Common myeloid progenitor, CD34-positive (primary cell): ENCODE measurements at regions not wholly inside any gene's neighbourhood (a gene's known extent, or its start where the extent isn't known, plus 50 kb on each side); places are given as distances from the start of the nearest gene placed in this dataset.

Source experiments
- CTCF ChIA-PET: fragments of 350-600 bp; sonication (Branson Sonifier 250); formaldehyde crosslinking; loops from one replicate; lab custom pipeline; 2021; ENCODE audit warnings: antibody characterized with exemption; lab: Charles Lee
- POLR2A ChIA-PET: fragments of 350-600 bp; sonication (Branson Sonifier 250); formaldehyde crosslinking; loops from one replicate; lab custom pipeline; 2021; ENCODE audit warnings: antibody characterized with exemption; lab: Charles Lee
- DNase-seq, 3 donors: peaks; one replicate each; pipeline versions ENCODE4 v3.0.0 to v3.0.0-alpha.2; 2013
- H3K27ac ChIP-seq, 2 experiments: 1 replicate in 1 of 2; 2 replicates in 1 of 2; pipeline ENCODE4 v1.7.0; 2013; ENCODE audit warnings: inconsistent platforms in 2 of 2, low read length in 2 of 2, mild to moderate bottlenecking in 2 of 2, low read depth in 1 of 2, moderate library complexity in 1 of 2; ENCODE audit not compliant: severe bottlenecking in 2 of 2, insufficient read depth in 1 of 2, poor library complexity in 1 of 2
- H3K27me3 ChIP-seq, 5 experiments: replicated peaks in 2 of 5; 1 replicate in 3 of 5; 2 replicates in 2 of 5; pipeline versions ENCODE4 v1.6.1 to v1.7.0; 2013; ENCODE audit warnings: low read length in 4 of 5, mild to moderate bottlenecking in 2 of 5, moderate library complexity in 2 of 5, inconsistent platforms in 1 of 5; ENCODE audit not compliant: insufficient read depth in 5 of 5, control insufficient read depth in 4 of 5
- H3K36me3 ChIP-seq, 4 experiments: 1 replicate in 2 of 4; 2 replicates in 2 of 4; pipeline versions ENCODE4 v1.6.1 to v1.7.0; 2013; ENCODE audit warnings: low read length in 3 of 4, control low read depth in 1 of 4, mild to moderate bottlenecking in 1 of 4; ENCODE audit not compliant: control insufficient read depth in 4 of 4, insufficient read depth in 4 of 4
- H3K4me1 ChIP-seq, 4 experiments: 1 replicate in 3 of 4; 2 replicates in 1 of 4; pipeline versions ENCODE4 v1.6.1 to v1.7.1; 2013; ENCODE audit warnings: low read length in 3 of 4, mild to moderate bottlenecking in 3 of 4, control low read depth in 1 of 4, inconsistent platforms in 1 of 4, moderate library complexity in 1 of 4; ENCODE audit not compliant: control insufficient read depth in 4 of 4, insufficient read depth in 4 of 4; ENCODE audit errors: control extremely low read depth in 1 of 4
- H3K4me3 ChIP-seq, 7 experiments: 1 replicate in 4 of 7; 2 replicates in 3 of 7; pipeline versions ENCODE4 v1.5.1 to v1.7.0; 2013; ENCODE audit warnings: mild to moderate bottlenecking in 7 of 7, low read length in 6 of 7, moderate library complexity in 6 of 7, inconsistent platforms in 2 of 7, low read depth in 2 of 7, control low read depth in 1 of 7; ENCODE audit not compliant: insufficient read depth in 4 of 7, control insufficient read depth in 1 of 7; ENCODE audit errors: extremely low read depth in 1 of 7
- H3K9me3 ChIP-seq, 5 experiments: 1 replicate in 4 of 5; 2 replicates in 1 of 5; pipeline versions ENCODE4 v1.6.1 to v1.7.1; 2013; ENCODE audit warnings: low read length in 4 of 5, mild to moderate bottlenecking in 2 of 5, inconsistent platforms in 1 of 5, low read depth in 1 of 5, moderate library complexity in 1 of 5; ENCODE audit not compliant: control insufficient read depth in 4 of 5, insufficient read depth in 2 of 5; ENCODE audit errors: control extremely low read depth in 1 of 5
- WGBS: methylation state at CpG from one replicate; pipeline ENCODE4 v1.1.5; 2013; ENCODE audit not compliant: insufficient coverage; 5-methylcytosine and 5-hydroxymethylcytosine counted together

DNA sequence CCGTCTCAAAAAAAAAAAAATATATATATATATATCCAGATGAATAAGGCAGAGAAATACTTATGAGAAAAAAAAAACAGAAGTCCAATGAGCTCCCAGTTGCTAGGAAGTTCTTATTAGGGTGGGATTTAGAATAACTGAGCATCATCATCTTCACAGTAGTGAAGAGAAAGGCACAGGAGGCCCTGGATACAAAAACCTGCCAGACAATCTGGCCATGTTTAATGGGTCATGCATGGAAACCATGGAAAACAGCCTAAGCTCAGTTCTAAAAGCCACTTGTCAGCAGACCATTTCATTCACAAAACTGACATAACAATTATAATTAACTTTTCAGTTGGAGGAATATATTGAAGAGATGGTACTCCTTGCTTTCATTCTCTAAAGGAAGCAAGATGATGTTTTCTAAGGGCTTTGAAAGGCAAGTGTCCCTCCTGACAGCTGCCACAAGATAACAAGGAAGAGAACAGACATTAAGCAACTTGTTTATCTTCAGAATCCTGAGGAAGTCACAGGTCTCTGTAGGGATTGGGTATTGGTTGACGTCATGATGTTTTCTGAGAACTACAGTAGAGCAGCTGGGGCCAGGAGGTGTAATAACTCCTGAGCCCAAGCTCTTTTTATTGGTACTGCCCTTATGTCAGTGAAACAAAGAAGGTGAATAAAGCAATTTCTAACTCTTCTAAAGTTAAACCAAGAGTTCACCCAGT is 463.1 kb downstream of the DMAC1 start:
- ChIA-PET CTCF (interaction anchor here (0.6 kb wide), 1 partner anchor 1699 kb away, joined by 3 read pairs; no protein-coding TSS in a partner anchor), POLR2A (no interaction called here)
- no peaks in the 10 kb centered on the region for H3K36me3 ChIP-seq
- H3K27ac ChIP-seq, result no peak overlapping the region
- 83% methylated on average over 1 of the region's 2 CpGs for WGBS
- no peaks in the 10 kb centered on the region for H3K27me3 ChIP-seq
- H3K4me3 ChIP-seq, result no peak overlapping the region
- H3K4me1 ChIP-seq, result no peaks in the 10 kb centered on the region
- no peak for DNase-seq
- no peaks in the 10 kb centered on the region for H3K9me3 ChIP-seq

DNA sequence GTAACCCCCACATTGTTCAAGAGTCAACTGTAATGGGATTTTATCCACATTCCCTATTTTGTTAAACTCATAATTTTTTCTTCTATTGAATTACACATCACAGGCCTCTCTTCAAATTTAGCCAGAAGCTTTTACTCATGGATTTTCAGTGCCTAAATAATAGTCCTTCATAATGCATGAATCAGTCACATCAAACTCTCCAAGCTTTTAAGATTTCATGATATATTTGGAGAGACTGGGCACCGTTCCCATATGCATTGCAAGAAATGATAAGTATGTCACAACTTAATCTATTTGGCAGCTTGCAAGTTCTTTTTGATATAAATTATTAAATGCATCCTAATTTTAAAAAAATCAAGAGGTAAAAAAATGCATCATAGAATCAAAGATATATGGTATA is 465.9 kb downstream of the DMAC1 start:
- ChIA-PET POLR2A (no interaction called here), CTCF (no interaction called here)
- Histone ChIP-seq H3K4me1 (no peaks in the 10 kb centered on the region), H3K27ac (no peak overlapping the region), H3K27me3 (peaks cover 0 to 1% (median 0%) of the 10 kb centered on the region in 5 experiments), H3K4me3 (no peak overlapping the region), H3K9me3 (no peaks in the 10 kb centered on the region), H3K36me3 (no peaks in the 10 kb centered on the region)
- no peak for DNase-seq
- no CpG with 5 or more reads among the region's 1 CpG for WGBS

DNA sequence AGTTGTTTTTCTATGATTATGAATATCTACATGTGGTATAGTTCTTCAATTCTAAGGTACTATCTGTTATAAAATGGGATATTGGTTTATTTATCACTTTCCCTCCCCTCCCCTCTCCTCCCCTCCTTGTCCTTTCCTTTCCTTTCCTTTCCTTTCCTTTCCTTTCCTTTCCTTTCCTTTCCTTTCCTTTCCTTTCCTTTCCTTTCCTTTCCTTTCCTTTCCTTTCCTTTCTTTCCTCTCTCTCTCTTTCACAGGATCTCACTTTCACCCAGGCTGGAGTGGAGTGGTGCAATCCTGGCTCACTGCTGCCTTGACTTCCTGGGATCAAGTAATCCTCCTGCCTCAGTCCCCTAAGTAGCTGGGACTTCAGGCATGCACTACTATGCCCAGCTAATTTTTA is 466.8 kb downstream of the DMAC1 start:
- CTCF ChIA-PET, result no interaction called here
- H3K9me3 ChIP-seq, result peaks cover 0 to 2% (median 0%) of the 10 kb centered on the region in 5 experiments
- POLR2A ChIA-PET, result no interaction called here
- DNase-seq, result no peak
- peaks cover 0 to 1% (median 0%) of the 10 kb centered on the region in 5 experiments for H3K27me3 ChIP-seq
- no peaks in the 10 kb centered on the region for H3K4me1 ChIP-seq
- H3K4me3 ChIP-seq, result no peak overlapping the region
- H3K27ac ChIP-seq, result no peak overlapping the region
- no peaks in the 10 kb centered on the region for H3K36me3 ChIP-seq

DNA sequence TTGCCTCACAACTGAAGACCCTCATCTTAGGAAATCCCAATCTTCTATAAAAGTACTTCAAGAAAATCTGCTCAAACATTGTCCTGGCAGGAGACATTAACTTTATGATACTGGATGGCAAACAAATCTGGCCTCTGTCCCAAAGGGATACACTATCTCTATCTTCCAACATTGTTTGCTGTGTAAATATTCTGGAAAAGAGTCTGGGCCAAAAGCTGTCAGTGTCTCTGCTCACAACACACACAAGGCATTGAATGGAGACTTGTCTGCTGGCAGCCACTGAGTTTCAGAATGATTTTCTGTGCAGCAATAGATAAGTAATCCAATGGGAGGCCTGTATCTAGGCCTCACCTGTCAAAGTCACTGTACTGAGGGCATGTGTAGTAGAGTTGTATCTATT is 471.1 kb downstream of the DMAC1 start:
- ChIA-PET POLR2A (no interaction called here), CTCF (no interaction called here)
- Histone ChIP-seq H3K4me3 (no peak overlapping the region), H3K36me3 (no peaks in the 10 kb centered on the region), H3K27me3 (peaks cover 0 to 1% (median 0%) of the 10 kb centered on the region in 5 experiments), H3K9me3 (peaks cover 0 to 2% (median 0%) of the 10 kb centered on the region in 5 experiments), H3K27ac (no peak overlapping the region), H3K4me1 (no peaks in the 10 kb centered on the region)
- no peak for DNase-seq

DNA sequence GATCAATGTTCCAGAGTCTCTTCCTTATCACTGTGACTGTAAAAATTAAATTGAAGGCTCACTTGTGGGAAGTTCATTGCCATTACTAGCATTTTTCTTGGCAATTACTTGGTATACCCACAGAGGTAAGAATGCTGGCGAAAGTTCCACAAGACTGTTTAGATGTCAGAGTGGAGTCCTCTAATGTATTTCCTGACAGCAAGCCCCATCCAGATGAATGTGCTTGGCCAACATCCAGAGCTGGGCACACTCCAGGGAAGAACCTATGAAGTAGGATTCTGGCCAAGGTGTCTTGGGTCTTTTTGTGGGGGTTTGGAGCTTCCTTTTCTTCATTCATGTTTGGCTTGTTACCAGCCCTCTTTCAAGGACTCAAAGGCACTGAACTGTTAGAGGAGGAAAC is 473.6 kb downstream of the DMAC1 start:
- peaks cover 0 to 2% (median 0%) of the 10 kb centered on the region in 5 experiments for H3K9me3 ChIP-seq
- H3K27me3 ChIP-seq, result peaks cover 0 to 1% (median 0%) of the 10 kb centered on the region in 5 experiments
- H3K4me3 ChIP-seq, result no peak overlapping the region
- no peak for DNase-seq
- H3K27ac ChIP-seq, result no peak overlapping the region
- 100% methylated on average over 1 of the region's 1 CpG for WGBS
- ChIA-PET CTCF (no interaction called here), POLR2A (no interaction called here)
- no peaks in the 10 kb centered on the region for H3K4me1 ChIP-seq
- no peaks in the 10 kb centered on the region for H3K36me3 ChIP-seq

DNA sequence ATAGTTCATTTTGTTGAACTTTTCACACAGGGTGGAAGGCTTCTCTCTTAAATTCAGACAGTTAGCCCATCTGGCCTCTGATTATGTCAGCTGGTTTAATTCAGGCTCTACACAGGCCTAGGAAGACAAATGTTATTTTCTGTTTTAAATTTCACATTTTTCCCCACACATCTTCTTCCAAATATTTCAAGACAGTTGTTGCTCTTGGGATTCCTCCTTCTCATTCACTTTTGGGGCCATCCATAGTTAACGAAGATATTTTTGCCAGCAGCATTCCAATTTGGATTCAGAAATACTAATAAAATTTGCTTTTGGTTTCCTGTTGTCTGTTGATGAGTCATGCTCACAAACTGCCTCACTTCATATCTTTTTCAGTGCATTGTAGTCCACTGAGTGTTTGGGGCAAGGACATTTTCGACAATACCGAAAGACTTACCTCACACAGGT is 475.4 kb downstream of the DMAC1 start:
- WGBS, result 87% methylated on average over 2 of the region's 3 CpGs
- Histone ChIP-seq H3K4me1 (no peaks in the 10 kb centered on the region), H3K9me3 (peaks cover 0 to 2% (median 0%) of the 10 kb centered on the region in 5 experiments), H3K27ac (no peak overlapping the region), H3K36me3 (no peaks in the 10 kb centered on the region), H3K4me3 (no peak overlapping the region), H3K27me3 (no peaks in the 10 kb centered on the region)
- no peak for DNase-seq
- ChIA-PET POLR2A (no interaction called here), CTCF (no interaction called here)

DNA sequence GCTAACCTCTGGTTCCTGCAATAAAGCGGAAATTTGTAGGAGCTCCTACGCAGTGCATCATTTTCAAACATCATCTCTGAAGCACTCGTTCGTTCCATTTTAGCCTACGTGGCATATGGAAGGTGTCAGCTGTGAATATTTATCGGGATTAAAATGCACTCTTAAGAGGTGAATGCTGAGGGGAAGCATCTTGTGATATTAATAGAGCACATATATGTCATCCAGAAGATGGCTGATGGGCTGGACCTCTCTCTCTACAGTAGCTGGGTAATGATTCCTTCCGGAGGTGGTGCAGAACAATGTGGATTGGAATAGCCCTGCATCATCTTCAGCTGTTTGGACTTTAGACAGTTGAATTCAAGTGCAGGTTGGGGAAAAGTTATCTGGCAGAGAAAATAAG is 478.7 kb downstream of the DMAC1 start:
- peaks cover 0 to 3% (median 1%) of the 10 kb centered on the region in 4 experiments for H3K4me1 ChIP-seq
- 99% methylated on average over 7 of the region's 7 CpGs for WGBS
- ChIA-PET CTCF (no interaction called here), POLR2A (no interaction called here)
- DNase-seq, result no peak
- H3K36me3 ChIP-seq, result no peaks in the 10 kb centered on the region
- H3K27me3 ChIP-seq, result no peaks in the 10 kb centered on the region
- H3K27ac ChIP-seq, result no peak overlapping the region
- no peaks in the 10 kb centered on the region for H3K9me3 ChIP-seq
- H3K4me3 ChIP-seq, result no peak overlapping the region
